Inferior parietal cortex (tissue), 1 donor: ENCODE measurements at regions not wholly inside any gene's neighbourhood (a gene's known extent, or its start where the extent isn't known, plus 50 kb on each side); places are given as distances from the start of the nearest gene placed in this dataset.

Experiments used
- DNase-seq: peaks from one replicate; pipeline ENCODE4 v3.0.0-alpha.2; 2016; ENCODE audit errors: extremely low spot score

DNA sequence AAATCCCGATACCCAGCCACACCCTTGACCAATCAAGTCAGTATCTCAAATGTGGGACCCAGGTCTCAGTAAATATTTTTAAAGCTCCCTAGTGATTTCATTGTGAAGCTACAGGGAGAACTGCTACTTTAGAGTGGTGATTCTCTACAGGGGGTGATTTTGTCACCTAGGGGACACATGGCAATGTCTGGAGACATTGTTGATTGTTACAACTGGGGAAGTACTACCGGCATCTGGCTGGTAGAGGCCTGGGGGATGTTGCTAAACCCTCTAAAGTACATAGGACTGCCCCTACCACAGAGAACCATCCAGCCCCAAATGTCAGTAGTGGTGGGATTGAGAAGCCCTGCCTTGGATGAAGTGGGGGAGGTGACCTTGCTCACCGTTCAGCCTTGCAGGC is 152.9 kb downstream of the RPS24 start:
- no peak for DNase-seq

DNA sequence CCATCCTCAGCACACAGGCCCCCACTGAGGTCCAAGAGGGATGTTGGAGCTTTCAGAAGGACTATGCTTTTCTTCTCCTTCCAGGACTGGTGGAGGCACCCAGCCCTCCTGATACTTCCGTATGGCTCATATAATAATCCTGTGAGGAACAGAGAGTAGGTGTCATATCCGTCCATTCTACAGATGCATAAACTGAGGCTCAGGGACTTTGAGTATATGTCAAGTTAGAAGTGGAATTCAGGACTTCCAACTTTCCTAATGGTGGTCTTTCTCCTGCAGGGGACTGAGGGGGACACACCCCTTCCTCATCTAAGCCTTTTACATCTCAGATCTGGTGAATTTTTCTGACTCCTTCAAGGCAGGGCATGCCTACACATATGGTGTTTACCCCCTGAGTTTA is 153.7 kb downstream of the RPS24 start:
- DNase-seq = no peak

DNA sequence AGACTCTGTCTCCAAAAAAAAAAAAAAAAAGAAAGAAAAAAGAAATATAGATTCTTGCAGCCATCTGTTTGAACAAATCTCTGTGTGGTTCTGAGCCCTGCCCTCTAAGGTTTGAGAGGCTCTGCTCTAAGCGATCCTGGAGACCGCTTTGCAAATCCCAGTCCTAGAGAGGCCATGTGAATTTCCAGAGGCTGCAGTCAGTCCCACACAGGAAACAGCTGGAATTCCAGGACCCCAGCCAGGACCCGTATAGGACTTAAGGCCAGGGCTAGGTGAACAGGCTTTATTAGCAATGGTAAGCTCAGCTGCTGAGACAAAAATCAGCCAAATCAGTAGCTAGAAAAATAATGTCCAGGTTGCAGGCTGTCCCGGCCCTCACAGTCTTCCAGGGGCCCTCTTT is 154.8 kb downstream of the RPS24 start:
- no peak for DNase-seq

DNA sequence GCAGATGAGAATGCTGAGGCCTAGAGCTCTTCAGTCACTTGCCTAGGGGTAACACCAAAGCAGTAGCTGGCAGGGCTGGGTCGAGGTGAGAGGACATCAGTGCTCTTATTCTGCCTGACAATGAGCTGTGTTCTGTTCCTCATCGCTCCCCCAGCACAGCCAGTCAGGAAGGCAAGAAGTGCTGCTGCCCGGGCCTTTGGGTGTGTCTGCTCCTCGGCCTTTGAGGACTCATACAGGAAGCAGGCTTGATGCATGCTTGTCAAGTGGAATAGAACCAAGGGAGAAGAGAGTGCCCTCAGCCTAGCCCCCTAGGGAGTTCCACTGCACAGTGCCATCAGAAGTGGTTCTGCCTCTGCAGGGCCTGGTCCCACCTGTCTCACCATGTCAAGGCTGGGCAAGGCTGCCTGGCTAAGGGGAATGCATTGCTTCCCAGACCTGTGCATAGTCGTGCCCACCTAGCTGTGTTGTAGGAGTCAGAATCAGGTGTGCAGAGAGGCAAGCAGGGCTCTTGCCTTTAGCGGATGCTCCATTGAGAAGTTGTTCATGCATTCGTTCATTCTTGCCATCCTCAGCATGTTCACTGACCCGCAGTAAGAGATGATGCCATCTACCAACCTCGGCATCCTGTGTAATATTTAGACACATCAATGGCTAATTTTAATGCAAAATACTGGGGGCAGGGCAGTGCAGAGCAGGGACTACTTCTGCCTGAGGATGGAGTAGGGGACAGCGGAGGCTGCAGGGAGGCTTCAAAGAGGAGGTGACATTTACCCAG is 156.6 kb downstream of the RPS24 start:
- no peak for DNase-seq

DNA sequence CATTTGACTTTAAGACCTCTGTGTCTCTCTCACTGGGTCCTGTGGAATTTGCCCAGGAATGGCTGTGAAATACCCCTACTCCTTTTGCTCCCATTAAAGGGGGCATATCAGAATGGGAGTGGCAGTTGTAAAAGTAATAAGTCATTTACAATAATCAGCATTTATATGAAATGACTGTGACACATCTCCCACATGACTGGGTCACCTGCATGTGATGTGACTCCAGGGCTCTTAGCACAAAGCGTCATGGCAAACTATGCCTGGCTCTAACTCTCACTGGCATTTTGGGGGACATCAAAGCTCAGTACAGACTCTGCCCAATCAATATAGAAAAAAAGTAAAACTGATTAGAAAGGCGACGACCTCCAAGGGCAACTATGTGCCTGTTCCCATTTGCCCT is 157.6 kb downstream of the RPS24 start:
- DNase-seq = no peak

DNA sequence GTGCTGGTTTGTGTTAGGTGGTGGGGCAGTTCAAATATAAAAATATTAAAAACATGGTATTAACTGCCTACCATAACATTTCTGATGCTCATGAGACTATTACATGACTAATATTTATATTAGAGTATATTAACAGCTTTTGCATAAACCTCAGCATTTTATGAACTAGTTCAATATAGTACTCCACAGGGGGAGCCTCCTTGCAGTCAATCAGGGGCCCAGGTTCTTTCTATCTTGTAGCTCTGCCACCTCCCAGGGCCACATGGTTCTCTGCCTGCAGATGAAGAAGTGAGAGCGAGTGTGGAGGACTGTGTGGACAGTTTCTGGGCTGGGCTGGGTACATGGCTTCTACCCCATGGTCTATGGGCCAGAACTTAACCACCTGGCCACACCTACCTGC is 159.5 kb downstream of the RPS24 start:
- DNase-seq = no peak

DNA sequence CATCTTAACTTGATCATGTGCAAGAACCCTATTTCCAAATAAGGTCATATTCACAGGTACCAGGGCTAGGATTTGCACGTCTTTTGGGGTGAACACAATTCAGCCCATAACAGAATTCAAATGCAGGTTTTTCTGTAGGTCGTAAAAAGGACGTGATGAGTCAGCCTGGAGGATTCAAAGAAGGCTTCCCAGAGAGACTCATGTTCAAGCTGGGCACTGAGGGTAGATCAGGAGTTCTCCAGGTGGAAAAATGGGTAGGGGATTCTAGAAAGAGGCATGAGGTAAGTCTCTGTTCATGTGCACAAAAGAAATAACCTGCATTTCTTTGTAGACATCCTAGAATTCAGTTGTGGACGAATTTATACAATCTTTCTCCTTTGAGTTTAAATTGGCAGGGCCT is 160.4 kb downstream of the RPS24 start:
- DNase-seq = no peak

DNA sequence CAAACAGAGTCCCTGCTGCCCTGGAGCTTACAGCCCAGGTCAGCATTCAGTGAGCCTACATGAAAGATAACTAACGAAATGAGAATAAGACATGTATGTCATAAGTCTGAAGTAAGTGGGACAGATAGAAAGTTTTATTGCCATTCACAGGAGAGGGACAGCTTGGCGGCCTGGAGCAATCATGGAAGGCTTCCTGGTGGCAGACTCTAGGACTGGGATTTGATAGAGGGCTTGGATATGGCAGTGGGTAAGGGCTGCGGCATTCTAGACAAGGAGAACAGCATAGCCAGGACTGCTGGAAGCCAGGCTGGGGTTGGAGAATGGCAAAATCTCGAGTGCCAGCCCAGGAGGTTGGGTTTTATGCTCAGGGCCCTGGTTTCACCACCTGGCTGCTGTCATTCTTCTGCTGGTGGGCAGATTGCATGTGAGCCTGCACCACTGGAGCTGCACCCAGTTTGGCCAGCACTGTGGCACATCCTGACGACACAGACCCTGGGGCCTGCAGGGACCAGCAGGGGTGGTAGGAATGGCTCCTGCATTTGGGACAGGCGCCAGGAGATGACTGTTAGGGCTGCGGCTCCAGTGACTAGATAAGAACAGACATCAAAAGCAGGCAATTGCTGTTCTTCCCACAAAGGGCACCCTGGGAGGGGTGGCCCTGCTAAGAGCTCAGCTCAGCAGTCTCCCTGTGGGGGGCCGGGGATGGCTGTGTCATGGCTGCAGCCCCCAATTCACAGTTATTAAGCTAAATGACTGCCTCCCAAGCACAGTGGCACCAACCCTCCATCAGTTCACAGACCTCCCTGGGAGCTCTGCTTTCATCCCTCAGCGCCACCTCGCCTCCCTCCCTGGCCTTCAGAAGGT is 161.1 kb downstream of the RPS24 start:
- no peak for DNase-seq

DNA sequence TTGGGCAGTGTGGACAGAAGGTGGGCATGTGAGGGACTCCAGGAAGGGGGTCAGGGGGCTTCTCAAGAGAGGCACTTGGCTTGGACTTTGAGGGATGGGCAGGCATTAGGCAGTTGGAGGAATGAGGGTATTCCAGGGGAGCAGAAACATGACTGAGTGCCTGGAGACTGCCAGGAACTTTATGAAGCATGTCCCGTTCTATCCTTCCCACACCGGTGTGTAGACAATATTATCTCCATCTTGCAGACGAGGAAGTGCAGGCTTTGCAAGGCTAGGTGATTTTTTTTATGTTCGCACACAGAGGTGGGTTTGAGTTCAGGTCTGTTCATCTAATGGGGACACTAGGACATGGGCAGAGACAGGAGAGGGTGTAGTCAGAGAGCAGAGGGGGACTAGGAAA is 162.7 kb downstream of the RPS24 start:
- no peak for DNase-seq

DNA sequence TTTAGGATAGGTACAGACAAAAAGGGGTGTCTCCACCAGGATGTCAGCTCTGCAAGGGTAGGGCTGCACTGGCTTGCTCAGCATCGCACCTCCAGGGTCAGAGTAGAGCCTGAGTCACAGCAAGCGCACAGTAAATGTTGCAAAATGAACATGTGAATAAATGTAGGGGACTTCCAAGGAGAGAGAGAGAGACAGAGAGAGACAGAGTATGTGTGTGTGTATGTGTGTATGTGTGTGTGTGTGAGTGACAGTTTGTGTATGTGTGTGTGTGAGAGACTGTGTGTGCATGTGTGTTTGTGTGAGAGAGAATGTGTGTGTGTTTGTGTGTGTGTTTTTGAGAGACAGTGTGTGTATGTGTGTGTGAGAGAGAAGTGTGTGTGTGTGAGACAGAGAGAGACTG is 163.3 kb downstream of the RPS24 start:
- no peak for DNase-seq

DNA sequence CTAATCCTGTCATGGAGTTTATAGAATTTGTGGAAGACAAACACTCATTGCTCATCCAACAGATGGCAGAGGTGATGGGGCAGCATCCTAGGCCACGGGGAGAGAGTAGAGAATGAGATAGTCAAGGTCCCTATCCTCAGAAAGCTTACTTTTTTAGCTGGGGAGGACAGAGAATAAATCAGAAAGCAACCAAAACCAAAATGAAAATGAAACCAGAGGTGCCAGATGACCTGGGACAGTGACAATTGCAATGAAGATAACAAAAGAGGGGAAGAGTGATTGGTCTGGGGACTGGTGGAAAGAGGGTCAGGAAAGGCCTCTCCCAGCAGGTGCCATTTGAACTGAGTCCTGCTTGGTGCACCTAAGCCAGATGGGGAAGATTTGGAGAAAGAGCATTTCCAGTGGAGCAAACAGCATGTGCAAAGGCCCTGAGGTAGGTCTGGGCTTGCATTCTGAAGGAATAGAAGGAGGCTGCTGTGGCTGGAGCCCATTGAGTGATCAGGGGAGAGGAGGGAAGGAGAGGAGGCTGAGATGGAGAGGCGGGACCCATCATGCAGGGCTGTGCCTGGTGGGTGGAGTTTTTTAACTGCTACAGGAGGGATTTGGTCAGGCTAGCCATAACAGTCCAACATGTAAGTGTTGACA is 164.1 kb downstream of the RPS24 start:
- no peak for DNase-seq

DNA sequence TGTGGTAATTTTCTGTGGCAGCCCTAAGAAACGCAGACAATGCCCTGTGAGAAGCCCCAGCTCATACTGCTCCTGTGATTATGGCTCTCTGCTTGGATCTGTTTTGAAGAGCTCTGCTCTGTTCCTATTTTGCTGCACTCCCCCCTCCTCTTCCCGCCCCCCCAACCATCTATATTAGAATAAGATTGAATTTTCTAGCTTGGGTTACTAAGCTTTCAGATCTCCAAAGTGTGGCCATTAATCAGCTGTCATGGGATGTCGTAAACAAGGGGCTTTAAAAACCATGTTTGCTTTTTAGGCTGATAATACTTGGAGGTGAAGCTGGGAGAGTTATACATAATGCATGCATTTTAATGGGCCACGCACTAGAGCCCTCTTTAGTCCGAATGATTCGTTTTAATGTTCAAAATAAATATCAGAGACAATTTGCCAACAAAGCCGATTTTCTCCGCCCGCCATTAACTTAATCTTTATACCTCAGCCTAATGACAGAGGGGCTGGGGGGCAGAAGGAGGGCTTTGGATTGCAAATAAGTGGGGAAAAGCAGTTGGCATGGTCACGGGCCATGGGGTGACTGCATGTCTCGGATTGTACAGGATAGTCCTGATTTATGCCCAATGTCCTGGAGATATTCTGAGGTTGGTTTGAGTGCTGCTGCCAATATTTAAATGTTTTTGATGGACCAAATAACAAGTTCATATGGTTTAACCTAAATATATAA is 165.5 kb downstream of the RPS24 start:
- no peak for DNase-seq

DNA sequence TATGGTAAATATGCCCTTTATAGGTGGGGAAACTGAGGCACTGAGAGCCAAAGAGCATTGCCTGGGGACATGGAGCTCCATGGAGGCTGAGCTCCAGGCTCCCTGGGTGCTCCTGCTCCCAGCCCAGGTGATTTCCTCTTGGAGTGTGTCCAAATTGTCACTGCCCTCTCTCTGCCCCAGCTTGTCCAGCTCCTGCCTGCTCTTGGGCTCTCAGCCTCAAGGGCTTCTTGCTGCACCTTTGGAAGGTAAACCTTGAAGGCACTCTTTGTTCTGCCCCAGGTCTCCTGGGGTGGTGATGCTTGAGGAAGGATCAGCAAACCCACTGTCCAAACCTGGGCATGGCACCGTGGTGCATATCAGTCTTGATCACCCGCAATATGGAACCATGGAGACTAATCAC is 166.1 kb downstream of the RPS24 start:
- DNase-seq = no peak

DNA sequence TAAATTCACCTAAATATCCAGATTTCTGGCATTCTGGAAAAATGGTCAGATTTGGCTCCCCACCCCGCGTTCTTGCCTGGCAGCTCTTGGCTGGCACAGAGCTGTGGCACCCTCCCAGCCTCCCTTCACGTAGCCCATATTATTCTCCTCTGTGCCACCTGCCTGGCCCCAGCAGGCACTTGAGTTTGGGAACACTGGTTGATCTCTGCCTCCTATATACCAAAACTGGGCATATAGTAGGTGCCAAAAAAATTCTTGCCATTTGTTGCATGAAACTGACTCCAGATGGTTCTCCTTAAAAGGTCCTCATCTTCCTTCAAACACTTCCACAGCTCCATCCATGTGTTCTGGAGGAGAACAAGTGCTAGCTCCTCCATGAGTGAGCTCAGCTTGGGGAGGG is 167.0 kb downstream of the RPS24 start:
- DNase-seq = no peak

DNA sequence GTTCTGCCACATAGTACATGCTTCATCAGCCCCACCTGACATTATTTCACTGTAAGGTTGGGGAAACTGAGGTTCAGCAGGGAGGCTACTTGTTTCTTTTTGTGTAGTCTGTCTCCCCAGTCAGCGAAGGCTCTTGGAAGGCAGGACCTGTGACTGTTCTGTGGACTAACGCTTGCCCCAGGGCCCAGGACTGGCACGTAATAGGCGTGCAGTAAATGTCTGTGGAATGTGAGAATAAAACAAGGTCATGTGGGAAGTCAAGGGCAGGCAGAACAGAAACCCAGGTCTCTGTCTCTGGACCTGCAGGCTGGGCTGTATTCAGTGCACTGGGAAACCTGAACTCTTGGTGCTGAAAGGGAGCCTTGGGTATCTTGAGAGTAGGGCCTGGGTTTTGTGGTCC is 168.7 kb downstream of the RPS24 start:
- DNase-seq = no peak

DNA sequence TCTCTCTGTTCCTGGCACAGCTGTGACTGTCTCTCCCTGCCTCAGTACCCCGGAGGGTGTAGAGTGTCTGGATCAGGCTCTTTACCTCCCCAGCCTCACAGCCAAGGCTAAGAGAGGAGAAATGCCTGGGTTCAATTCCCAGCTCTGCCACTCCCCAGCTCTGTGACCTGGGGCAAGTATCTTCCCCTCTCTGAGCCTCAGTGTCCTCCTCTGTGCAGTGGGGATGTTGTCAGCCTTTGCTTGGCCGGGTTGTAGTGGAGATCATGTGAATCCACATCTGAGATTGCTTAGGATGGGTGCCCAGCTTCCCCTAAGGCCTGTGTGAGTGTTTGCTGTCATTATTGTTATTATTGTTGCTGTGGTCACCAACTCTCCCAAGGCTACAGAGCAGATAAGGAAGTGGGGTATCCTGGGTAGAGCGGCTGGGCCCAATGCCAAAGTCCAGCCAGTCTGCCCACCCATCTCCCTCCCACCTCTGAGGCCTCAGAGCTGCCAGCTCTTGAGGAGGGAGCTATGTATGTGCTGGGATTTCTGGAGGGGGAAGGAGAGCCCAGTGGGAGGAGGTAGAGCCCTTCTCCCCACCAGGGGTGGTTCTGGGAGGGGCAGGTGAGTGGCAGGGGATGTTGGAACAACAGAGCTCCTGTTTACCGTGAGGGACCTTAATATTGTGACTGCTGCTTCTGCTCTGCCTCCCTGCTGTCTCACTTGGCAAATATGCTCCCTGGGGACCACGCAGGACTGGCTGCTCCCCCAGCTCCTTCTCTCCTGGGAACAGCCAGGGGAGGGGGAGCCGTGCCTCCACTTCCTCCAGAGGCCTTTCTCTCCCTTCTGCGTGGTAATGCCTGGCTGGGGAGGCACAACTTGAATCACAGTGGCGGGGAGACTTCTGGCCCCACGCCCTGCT is 170.5 kb downstream of the RPS24 start:
- no peak for DNase-seq

DNA sequence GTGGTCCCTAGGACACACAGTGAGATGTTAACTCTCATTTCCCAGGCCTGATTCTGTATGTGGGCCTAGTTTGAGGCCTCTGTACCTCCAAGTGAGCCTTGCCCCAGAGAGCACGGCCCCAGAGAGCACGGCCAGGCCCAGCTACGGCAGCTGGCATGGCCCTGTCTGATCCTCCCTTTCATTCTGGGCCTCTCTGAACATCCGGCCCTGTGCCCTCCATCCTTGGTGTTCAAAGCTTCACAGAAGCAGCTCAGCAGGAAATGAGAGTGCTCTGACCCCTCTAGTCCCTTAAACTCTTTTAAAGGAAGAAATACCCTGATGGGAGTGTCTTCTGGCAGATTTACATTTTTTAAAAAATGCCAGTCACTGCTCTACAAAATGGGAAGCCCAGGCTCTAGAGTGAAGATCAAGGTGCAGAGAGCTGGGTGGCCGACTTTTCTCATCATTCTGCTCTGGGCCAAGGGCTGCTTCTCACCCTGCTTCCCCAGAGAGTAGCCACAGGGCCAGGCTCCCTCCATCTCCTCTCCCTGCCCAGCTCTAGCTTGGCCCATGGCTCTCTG is 171.9 kb downstream of the RPS24 start:
- no peak for DNase-seq

DNA sequence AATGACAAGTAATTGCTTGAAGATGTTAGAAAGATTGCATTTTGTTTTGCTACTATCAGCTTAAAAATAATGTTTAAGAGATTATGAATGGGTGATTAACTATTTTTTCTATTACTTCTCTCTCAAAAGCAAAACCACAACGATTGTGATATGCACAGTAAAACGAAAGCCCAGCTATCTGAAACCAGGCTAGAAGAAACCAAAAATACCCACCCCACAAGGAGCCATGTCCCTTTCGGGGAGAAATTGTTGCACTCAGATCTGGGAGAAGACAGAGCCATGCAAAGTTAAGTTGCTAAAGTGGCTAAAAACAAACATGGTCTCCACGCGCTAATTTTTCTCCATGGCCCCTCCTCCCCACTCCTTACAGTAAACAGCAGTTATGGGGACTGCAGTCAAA is 173.6 kb downstream of the RPS24 start:
- no peak for DNase-seq

DNA sequence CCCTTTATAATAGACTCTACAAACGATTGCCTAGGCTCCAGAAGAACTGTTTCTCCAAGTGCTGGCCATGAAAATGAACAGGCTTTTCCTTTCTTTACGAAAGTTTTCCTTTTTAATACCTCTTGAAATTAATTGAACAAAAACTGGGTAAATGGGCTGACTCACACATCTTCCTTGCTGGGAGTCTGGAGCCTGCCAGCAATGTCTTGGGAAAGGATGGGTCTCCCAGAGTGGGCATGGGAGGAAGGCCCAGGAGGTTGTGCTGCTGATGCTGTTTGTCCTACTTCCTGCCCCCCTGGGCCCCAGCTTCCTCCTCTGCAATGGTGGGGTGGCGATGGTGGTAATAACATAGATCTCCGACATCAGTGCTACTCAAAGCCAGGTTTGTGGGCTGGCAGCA is 174.1 kb downstream of the RPS24 start:
- DNase-seq = no peak

DNA sequence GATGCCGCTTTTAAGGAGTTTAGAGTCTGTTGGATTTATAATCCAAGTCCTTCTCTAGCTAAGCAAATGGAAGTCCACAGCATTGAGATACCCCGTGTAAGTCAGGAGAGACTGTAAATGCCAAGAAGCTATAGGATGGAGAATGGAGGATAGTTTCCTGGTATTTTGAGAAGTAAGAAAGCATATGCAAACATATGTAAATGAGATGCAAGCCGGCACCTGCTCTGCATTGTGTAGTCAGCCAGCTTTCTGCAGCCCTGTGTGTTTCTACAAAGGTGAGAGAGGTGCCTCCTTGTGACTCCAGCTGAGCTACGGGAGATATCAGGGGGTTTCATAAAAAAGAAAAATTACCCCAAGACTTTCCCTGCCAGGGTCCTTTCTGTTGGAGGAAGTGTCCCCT is 176.3 kb downstream of the RPS24 start:
- DNase-seq = no peak

DNA sequence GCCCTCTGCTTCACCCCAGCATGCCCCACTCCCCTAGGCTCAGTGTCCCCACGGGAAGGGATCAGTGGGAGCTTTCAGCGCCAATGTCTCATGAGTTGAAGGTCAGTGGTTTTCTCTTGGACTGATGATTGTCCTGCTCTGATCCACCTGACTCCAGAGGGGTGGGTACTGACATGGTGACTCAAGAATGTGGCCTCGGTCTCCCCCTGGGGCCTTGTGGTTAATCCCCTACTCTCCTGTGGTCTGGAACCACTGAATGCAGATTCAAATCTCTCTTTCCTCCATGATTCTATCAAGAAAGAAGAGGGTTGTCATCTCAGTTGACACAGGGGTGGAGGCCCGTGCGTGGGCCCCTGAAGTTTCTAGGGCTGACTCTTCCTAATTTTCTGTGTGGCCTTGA is 176.9 kb downstream of the RPS24 start:
- no peak for DNase-seq
